ENCODE measurements at regions not wholly inside any gene's neighbourhood (a gene's known extent, or its start where the extent isn't known, plus 50 kb on each side); places are given as distances from the start of the nearest gene placed in this dataset.

- DNase-seq (ENCODE audit: low read depth in 2 of 2) = no peak
Observed at GRCh38 chr2:510839-511238, 166.4 kb downstream of the TMEM18 start.

- DNase-seq (ENCODE audit: low read depth in 2 of 2) = no peak
Observed at GRCh38 chr2:509888-510287, 167.3 kb downstream of the TMEM18 start.

DNA sequence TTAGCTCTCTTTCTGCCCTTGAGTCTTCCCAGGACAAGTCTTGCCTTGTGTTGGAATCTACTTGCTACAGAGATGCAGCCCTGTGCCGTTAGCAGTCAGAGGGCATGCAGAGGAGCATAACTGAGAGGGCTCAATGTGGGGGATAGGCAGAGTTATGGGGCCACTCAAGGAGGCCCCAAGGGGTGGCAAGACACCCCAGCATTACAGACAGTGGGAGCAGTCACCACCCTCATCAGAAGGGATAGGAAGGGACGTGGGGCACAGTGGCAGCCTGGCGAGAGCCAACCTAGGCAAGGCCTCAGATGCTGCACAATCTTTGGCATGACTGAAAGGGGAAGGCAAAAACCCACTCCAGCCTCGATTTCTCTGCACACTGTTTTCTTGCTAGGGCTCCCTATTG is 169.1 kb downstream of the TMEM18 start:
- no peak for DNase-seq (ENCODE audit: low read depth in 2 of 2)

- no peak for DNase-seq (ENCODE audit: low read depth in 2 of 2)
Observed at GRCh38 chr2:506866-507265, 170.3 kb downstream of the TMEM18 start.

- DNase-seq (ENCODE audit: low read depth in 2 of 2) = no peak
Observed at GRCh38 chr2:506451-506850, 170.8 kb downstream of the TMEM18 start.

DNA sequence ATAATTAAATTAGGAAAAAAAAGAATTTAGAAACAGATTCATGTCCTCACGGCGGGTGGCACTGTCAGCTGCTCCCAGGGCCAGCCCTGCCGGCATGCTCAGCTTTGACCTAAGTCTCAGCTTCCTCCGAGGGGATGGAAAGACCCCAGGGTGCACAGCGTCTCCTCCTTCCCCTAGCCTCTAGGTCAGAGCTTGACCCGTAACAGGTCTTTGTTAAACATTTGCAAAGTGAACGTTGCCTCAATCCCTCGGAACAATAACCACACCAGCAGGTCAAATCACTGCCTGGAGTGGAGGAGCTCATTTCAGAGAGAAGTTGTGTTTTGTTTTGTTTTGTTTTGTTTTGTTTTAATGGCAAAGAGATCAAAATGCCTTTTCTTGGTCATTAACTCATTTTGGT is 171.3 kb downstream of the TMEM18 start:
- no peak for DNase-seq (ENCODE audit: low read depth in 2 of 2)

DNA sequence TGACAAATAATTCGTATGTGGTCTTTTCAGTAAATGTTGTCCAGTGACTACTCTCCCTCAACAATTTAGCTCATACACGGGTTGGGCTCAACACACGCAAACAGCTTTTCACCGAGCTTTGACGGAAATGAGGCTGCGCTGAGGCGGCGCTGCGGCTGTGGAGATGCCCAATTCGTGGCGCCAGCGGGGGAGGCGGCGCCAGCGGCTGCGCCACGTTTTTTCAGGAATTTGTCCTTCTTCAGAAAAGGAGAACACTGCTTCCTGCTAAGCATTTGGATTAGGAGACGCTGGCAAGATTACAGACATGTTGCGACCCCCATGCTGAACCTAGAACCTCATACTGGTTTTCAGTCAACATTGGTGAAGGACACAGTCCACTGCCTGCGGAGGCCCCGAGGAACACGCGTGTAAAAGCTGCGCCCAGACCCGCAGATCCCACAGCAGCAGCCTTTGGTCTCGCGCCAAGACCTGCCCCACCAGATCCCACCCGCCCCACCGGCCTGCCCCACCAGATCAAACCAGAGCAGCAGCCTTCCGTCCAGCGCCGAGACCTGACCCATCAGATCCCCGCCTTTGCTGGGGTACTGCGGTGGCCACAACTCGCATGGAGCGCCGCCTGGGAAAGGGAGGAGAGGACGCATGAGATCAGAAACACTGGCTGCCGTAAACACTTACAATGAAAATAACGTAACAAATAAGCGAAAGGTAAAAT is 173.8 kb downstream of the TMEM18 start:
- no peak for DNase-seq (ENCODE audit: low read depth in 2 of 2)

DNA sequence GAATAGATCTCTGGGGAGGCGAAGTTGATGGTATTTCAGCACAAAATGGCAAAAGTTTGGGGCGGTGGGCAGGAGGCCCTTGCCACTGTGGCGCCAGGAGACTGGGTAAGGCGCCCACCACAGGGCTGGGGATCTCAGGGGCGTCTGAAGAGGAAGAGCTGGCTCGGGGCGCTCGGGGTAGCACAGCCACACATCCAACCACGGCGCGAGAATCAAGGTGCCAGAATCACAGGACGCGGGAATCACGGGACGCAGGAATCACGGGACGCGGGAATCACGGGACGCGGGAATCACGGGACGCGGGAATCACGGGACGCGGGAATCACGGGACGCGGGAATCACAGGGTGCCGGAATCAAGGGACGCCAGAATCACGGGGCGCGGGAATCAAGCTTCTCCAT is 174.4 kb downstream of the TMEM18 start:
- no peak for DNase-seq (ENCODE audit: low read depth in 2 of 2)

DNA sequence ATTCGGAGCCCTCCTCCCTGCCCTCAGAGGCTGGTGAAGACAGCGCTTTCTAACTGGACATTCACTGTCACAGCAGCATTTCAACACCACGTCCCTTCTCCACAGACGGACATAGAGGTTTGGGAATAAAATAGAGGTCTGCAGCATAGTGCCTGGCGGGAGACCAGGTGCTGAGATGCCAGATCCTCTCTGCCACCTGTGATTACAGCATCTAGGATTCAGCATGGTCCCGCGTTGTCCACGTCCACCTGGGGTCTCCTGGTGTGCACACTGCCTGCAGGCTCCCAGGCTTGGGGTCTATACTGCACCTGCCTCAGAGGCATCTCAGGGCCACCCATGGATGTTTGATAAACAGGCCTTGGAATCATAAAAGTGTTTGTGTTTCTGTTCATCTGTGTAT is 175.5 kb downstream of the TMEM18 start:
- no peak for DNase-seq (ENCODE audit: low read depth in 2 of 2)

- DNase-seq (ENCODE audit: low read depth in 2 of 2) = no peak
Observed at GRCh38 chr2:501130-501529, 176.1 kb downstream of the TMEM18 start.

- DNase-seq (ENCODE audit: low read depth in 2 of 2) = no peak
Observed at GRCh38 chr2:499726-500125, 177.5 kb downstream of the TMEM18 start.

DNA sequence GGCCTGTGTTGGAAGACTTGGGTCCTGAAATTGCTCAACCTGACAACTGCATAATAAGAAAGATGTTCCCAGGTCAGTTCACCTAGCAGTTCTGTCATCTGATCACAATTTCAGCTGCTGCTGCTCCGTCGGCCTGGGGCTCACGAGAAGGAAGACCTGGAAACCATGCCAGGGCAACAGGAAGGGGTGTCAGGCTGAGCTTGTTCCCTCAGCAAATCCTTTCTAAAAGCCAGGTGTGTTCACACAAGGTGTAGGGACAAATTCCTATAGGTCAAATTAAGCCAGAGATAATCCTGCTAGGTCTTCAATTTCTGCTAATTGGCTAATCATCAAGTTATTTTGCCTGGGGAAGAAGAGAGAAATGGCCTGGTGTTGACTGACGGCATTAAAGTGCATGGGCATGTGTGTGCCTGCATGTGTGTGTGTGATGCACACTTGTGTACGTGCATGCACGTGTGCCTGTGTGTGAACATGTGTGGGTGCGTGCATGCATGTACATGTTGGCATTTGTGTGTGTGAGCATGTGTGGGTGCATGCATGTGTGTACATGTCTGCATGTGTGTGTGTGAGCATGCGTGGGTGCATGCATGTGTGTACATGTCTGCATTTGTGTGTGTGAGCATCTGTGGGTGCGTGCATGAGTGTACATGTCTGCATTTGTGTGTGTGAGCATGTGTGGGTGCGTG is 178.6 kb downstream of the TMEM18 start:
- no peak for DNase-seq (ENCODE audit: low read depth in 2 of 2)

GRCh38 chr2:497770-498492 is 179.3 kb downstream of the TMEM18 start:
- no peak for DNase-seq (ENCODE audit: low read depth in 2 of 2)

GRCh38 chr2:496729-497128 is 180.5 kb downstream of the TMEM18 start:
- DNase-seq (ENCODE audit: low read depth in 2 of 2) = no peak

DNA sequence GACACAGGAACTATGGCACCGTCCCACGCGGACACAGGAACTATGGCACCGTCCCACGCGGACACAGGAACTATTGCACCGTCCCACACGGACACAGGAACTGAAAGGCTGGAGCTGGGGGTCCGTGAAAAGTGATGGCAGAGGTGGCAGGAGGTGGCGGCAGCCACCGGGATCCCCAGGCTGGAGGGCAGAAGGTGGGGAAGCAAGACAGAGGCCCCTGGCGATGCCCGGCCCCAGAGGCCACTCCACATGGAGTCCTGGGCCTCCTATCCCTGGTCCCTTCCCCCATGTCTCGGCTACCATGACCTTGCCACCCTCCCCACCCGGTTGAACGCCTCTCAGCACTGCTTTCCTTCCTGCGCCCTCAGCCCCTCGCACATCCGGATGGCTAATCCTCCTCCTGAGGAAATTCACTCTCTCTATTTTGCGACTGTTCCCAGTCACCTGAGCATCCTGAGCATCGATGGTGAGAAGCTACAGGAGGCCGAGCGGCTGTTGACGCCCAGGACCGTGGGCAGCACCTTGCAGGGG is 181.4 kb downstream of the TMEM18 start:
- no peak for DNase-seq (ENCODE audit: low read depth in 2 of 2)

GRCh38 chr2:494853-495252 is 182.4 kb downstream of the TMEM18 start:
- DNase-seq (ENCODE audit: low read depth in 2 of 2) = no peak

DNA sequence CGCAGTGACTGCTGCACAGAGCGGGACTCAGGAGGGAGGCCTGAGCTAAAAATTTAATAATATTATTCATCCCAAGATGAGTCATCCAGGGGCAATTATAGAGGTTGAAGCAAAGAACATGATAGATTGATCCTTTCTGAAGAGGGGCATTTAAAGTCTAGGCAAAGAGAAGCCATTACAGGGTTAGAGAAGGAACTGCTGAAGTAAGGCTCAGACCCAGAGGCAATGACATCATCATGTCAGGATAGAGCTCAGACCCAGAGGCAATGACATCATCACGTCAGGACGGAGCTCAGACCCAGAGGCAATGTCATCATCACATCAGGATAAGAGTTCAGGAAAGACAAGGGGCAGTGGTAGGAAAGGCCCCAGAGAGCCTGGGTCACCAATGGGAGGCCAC is 184.0 kb downstream of the TMEM18 start:
- DNase-seq (ENCODE audit: low read depth in 2 of 2) = no peak

DNA sequence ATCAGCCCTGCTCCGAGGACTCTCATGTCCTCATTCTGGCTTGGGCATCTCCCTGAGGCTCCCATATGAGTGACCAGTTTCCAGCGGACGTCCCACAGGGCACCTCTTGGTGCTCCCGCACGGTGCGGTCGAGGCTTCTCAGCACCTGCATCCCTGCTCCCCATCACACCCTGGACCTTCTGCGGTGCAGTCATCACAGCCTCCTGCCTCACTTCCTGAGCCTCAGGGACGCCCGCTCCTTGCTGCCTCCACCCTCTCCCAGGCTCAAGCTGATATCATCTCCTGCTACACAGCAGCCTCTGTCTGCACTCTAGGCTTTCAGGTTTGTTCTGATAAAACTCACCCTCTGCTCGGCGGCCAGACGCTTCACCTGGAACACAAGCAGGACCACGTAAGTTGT is 185.0 kb downstream of the TMEM18 start:
- DNase-seq (ENCODE audit: low read depth in 2 of 2) = no peak

- no peak for DNase-seq (ENCODE audit: low read depth in 2 of 2)
Observed at GRCh38 chr2:489838-490237, 187.4 kb downstream of the TMEM18 start.

GRCh38 chr2:489084-489483 is 188.1 kb downstream of the TMEM18 start:
- no peak for DNase-seq (ENCODE audit: low read depth in 2 of 2)

DNA sequence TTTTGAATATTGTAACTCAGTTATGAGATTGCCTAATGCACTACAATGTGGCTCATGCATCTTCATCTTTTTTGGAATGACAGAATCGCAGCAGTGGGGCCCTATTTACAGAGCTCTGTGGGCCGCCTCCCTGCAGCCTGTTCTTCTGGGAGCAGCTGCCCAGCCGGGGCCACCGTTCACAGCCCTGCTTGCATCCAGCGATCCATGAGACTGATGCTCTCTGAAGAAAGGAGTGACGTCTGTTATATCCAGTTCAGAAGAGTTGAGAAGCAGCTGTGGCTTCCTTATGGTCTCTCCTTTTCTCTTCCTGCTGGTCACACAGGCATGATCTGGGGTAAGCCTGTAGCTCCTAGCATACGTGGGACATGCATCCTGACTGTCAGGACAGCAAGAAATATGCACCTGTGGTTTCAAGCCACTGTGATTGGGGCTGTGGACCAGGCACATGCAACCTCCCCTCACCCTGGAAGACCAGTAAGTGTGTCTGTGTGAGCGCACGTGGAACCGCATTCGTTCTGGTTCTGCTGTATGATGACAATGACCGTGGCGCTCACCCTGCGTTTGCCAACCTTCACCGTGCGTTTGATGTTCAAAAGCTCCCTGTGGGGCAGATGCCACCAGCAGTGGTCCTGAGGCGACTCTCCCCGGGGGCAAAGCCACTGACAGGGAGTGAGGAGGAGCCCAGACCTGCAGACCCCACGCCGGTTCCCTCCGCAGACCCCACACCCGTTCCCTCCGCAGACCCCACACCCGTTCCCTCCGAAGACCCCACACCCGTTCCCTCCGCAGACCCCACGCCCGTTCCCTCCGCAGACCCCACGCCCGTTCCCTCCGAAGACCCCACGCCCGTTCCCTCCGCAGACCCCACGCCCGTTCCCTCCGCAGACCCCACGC is 189.8 kb downstream of the TMEM18 start:
- DNase-seq (ENCODE audit: low read depth in 2 of 2) = no peak

GRCh38 chr2:486371-486770 is 190.8 kb downstream of the TMEM18 start:
- no peak for DNase-seq (ENCODE audit: low read depth in 2 of 2)
